H1 (cell line): ENCODE measurements at regions not wholly inside any gene's neighbourhood (a gene's known extent, or its start where the extent isn't known, plus 50 kb on each side); places are given as distances from the start of the nearest gene placed in this dataset.

Experiments
- BACH1 ChIP-seq: IDR thresholded peaks from 2 replicates; pipeline ENCODE4 v1.6.1; 2012; ENCODE audit warnings: low read length, improper control_type of control experiment
- HDAC6 ChIP-seq: IDR thresholded peaks from one replicate; pipeline ENCODE4 v1.7.1; 2012; ENCODE audit warnings: low read depth, mild to moderate bottlenecking, inconsistent platforms, low read length, moderate library complexity
- TF ChIP-seq, protein P1 (sequence below): IDR thresholded peaks from 2 replicates; pipeline ENCODE4 v1.6.1; 2012; ENCODE audit warnings: low read length, inconsistent platforms

GRCh38 chr7:18216270-18216669 is 188.6 kb upstream of the PRPS1L1 start (continued):
- TF ChIP-seq, protein P1, sequence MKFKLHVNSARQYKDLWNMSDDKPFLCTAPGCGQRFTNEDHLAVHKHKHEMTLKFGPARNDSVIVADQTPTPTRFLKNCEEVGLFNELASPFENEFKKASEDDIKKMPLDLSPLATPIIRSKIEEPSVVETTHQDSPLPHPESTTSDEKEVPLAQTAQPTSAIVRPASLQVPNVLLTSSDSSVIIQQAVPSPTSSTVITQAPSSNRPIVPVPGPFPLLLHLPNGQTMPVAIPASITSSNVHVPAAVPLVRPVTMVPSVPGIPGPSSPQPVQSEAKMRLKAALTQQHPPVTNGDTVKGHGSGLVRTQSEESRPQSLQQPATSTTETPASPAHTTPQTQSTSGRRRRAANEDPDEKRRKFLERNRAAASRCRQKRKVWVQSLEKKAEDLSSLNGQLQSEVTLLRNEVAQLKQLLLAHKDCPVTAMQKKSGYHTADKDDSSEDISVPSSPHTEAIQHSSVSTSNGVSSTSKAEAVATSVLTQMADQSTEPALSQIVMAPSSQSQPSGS = no peak
- no peak for TF ChIP-seq HDAC6
- no peak for TF ChIP-seq BACH1
